CD4-positive, alpha-beta T cell treated with Interleukin-15 for 4 hours (primary cell): ENCODE measurements at regions not wholly inside any gene's neighbourhood (a gene's known extent, or its start where the extent isn't known, plus 50 kb on each side); places are given as distances from the start of the nearest gene placed in this dataset.

Experiments
- DNase-seq: peaks from one replicate; pipeline ENCODE4 v3.0.0-alpha.2; 2020; ENCODE audit warnings: low spot score

GRCh38 chr10:130485958-130486895, 350.0 kb downstream of the GLRX3 start:
- no peak for DNase-seq

- no peak for DNase-seq
Measured at GRCh38 chr10:130486906-130487305, 350.7 kb downstream of the GLRX3 start.

GRCh38 chr10:130487566-130487965, 351.4 kb downstream of the GLRX3 start:
- no peak for DNase-seq

- DNase-seq: no peak
Measured at GRCh38 chr10:130489891-130490290, 353.7 kb downstream of the GLRX3 start.

GRCh38 chr10:130491011-130491692, 355.0 kb downstream of the GLRX3 start:
- no peak for DNase-seq

GRCh38 chr10:130491693-130492050, 355.5 kb downstream of the GLRX3 start:
- DNase-seq: no peak

GRCh38 chr10:130492266-130492934, 356.2 kb downstream of the GLRX3 start:
- DNase-seq: no peak

- no peak for DNase-seq
Measured at GRCh38 chr10:130493021-130493420, 356.8 kb downstream of the GLRX3 start.

- no peak for DNase-seq
Measured at GRCh38 chr10:130493446-130494145, 357.4 kb downstream of the GLRX3 start.

GRCh38 chr10:130495116-130495862, 359.1 kb downstream of the GLRX3 start:
- no peak for DNase-seq

- DNase-seq: no peak
Measured at GRCh38 chr10:130495891-130496636, 359.9 kb downstream of the GLRX3 start.

GRCh38 chr10:130497056-130498010, 361.1 kb downstream of the GLRX3 start:
- no peak for DNase-seq

- no peak for DNase-seq
Measured at GRCh38 chr10:130498042-130498441, 361.9 kb downstream of the GLRX3 start.

GRCh38 chr10:130498934-130499333, 362.7 kb downstream of the GLRX3 start:
- no peak for DNase-seq

GRCh38 chr10:130499541-130499940, 363.4 kb downstream of the GLRX3 start:
- no peak for DNase-seq

GRCh38 chr10:130500261-130501000, 364.2 kb downstream of the GLRX3 start:
- no peak for DNase-seq

GRCh38 chr10:130507461-130507860, 371.3 kb downstream of the GLRX3 start:
- DNase-seq: no peak

- no peak for DNase-seq
Measured at GRCh38 chr10:130509881-130510689, 373.9 kb downstream of the GLRX3 start.
